GM23338 (cell line): ENCODE measurements at regions not wholly inside any gene's neighbourhood (a gene's known extent, or its start where the extent isn't known, plus 50 kb on each side); places are given as distances from the start of the nearest gene placed in this dataset.

ENCODE experiments used
- ATAC-seq: fragments of 200-7000 bp; cut with Tn5 transposase; 3 replicates; pipeline ENCODE4 v1.9.1; 2020
- DNase-seq: peaks from one replicate; pipeline ENCODE4 v3.0.0-alpha.2; 2015; ENCODE audit warnings: low spot score
- H2AFZ ChIP-seq: fragments of 200-600 bp; sonication (generic); 2 replicates; pipeline ENCODE4 v1.8.0; 2016; ENCODE audit warnings: antibody characterized with exemption, mild to moderate bottlenecking, moderate library complexity
- H3F3A ChIP-seq: fragments of 200-600 bp; sonication (generic); replicated peaks from 2 replicates; pipeline ENCODE4 v1.8.0; 2017; ENCODE audit warnings: antibody characterized with exemption, mixed run types, low read depth
- H3K27ac ChIP-seq: fragments of 200-600 bp; sonication (generic); 2 replicates; pipeline ENCODE4 v1.6.1; 2016; ENCODE audit warnings: low read depth
- H3K27me3 ChIP-seq: fragments of 200-600 bp; sonication (generic); 2 replicates; pipeline ENCODE4 v1.8.0; 2016; ENCODE audit warnings: mild to moderate bottlenecking, mixed run types, moderate library complexity; ENCODE audit not compliant: insufficient read depth
- H3K36me3 ChIP-seq: fragments of 200-600 bp; sonication (generic); 2 replicates; pipeline ENCODE4 v1.8.0; 2016; ENCODE audit warnings: mild to moderate bottlenecking; ENCODE audit not compliant: insufficient read depth
- H3K4me1 ChIP-seq: fragments of 200-600 bp; sonication (generic); 2 replicates; pipeline ENCODE4 v1.8.0; 2016; ENCODE audit warnings: mild to moderate bottlenecking, moderate library complexity; ENCODE audit not compliant: insufficient read depth
- H3K4me2 ChIP-seq: fragments of 200-600 bp; sonication (generic); 2 replicates; pipeline ENCODE4 v1.7.1; 2017; ENCODE audit warnings: mixed run types
- H3K4me3 ChIP-seq: fragments of 200-600 bp; sonication (generic); 2 replicates; pipeline ENCODE4 v1.6.1; 2016; ENCODE audit warnings: mixed run types
- H3K79me2 ChIP-seq: fragments of 200-600 bp; sonication (generic); replicated peaks from 2 replicates; pipeline ENCODE4 v1.8.0; 2017; ENCODE audit warnings: mild to moderate bottlenecking; ENCODE audit not compliant: insufficient read depth
- H3K9me2 ChIP-seq: fragments of 200-600 bp; sonication (generic); 2 replicates; pipeline ENCODE4 v1.8.0; 2017; ENCODE audit not compliant: insufficient read depth
- H4K20me1 ChIP-seq: fragments of 200-600 bp; sonication (generic); replicated peaks from 2 replicates; pipeline ENCODE4 v1.8.0; 2017; ENCODE audit warnings: mild to moderate bottlenecking; ENCODE audit not compliant: insufficient read depth
- H3K27ac Mint-ChIP-seq: 2 replicates; pipeline ENCODE4 v1.8.0; 2020; ENCODE audit warnings: inconsistent platforms, mild to moderate bottlenecking, moderate library complexity, mixed read lengths
- H3K27me3 Mint-ChIP-seq: 3 replicates; pipeline ENCODE4 v1.8.0; 2022; ENCODE audit warnings: low read depth, mild to moderate bottlenecking, moderate library complexity, mixed read lengths, inconsistent platforms; ENCODE audit not compliant: insufficient read depth, poor library complexity
- H3K36me3 Mint-ChIP-seq: 3 replicates; pipeline ENCODE4 v1.8.0; 2021; ENCODE audit warnings: low read depth, mild to moderate bottlenecking, inconsistent platforms, moderate library complexity, mixed read lengths
- H3K4me1 Mint-ChIP-seq: 3 replicates; pipeline ENCODE4 v1.8.0; 2020; ENCODE audit warnings: mild to moderate bottlenecking, inconsistent platforms, mixed read lengths
- H3K4me3 Mint-ChIP-seq: 3 replicates; pipeline ENCODE4 v1.8.0; 2021; ENCODE audit warnings: moderate library complexity, mild to moderate bottlenecking, inconsistent platforms, mixed read lengths
- H3K9me3 Mint-ChIP-seq: 3 replicates; pipeline ENCODE4 v1.8.0; 2020; ENCODE audit warnings: moderate library complexity, mild to moderate bottlenecking, inconsistent platforms, mixed read lengths
- CREB1 ChIP-seq: fragments of 250-450 bp; sonication (Bioruptor Pico); IDR thresholded peaks from 2 replicates; pipeline ENCODE4 v1.5.0; 2020; ENCODE audit warnings: low read depth, mild to moderate bottlenecking, moderate library complexity
- EZH2 ChIP-seq: fragments of 200-600 bp; sonication (generic); IDR thresholded peaks from one replicate; pipeline ENCODE4 v1.8.0; 2017; ENCODE audit warnings: antibody characterized with exemption, mild to moderate bottlenecking, low read depth; ENCODE audit not compliant: unreplicated experiment
- EZH2phosphoT487 ChIP-seq: fragments of 200-600 bp; sonication (generic); IDR thresholded peaks from one replicate; pipeline ENCODE4 v1.8.1; 2018; ENCODE audit warnings: antibody characterized with exemption; ENCODE audit not compliant: unreplicated experiment
- JUNB ChIP-seq: IDR thresholded peaks from one replicate; pipeline ENCODE4 v1.6.1; 2016; ENCODE audit warnings: antibody characterized with exemption; ENCODE audit not compliant: unreplicated experiment
- NANOG ChIP-seq: IDR thresholded peaks from 2 replicates; pipeline ENCODE4 v1.6.1; 2016; ENCODE audit warnings: antibody characterized with exemption, borderline replicate concordance
- POLR2AphosphoS5 ChIP-seq: IDR thresholded peaks from 2 replicates; pipeline ENCODE4 v1.6.1; 2016; ENCODE audit warnings: antibody characterized with exemption, low read depth
- STAT1 ChIP-seq: IDR thresholded peaks from one replicate; pipeline ENCODE4 v1.6.1; 2016; ENCODE audit warnings: antibody characterized with exemption; ENCODE audit not compliant: unreplicated experiment
- ZNF114 ChIP-seq: fragments of 250-450 bp; sonication (Bioruptor Pico); IDR thresholded peaks from 2 replicates; pipeline ENCODE4 v1.5.0; 2020; ENCODE audit warnings: mild to moderate bottlenecking, moderate library complexity
- ZNF331 ChIP-seq: fragments of 250-450 bp; sonication (Bioruptor Pico); IDR thresholded peaks from 2 replicates; pipeline ENCODE4 v1.5.0; 2020; ENCODE audit warnings: low read depth, mild to moderate bottlenecking, moderate library complexity
- TF ChIP-seq, protein P1 (sequence below): IDR thresholded peaks from one replicate; pipeline ENCODE4 v1.6.1; 2018; ENCODE audit warnings: antibody characterized with exemption; ENCODE audit not compliant: unreplicated experiment
- TF ChIP-seq, protein P2 (sequence below), 2 experiments: fragments of 200-600 bp in 1 of 2; sonication (generic) in 1 of 2; conservative IDR thresholded peaks; 2 replicates each; pipeline versions ENCODE4 v1.5.1 to v1.6.1; 2016 to 2017; ENCODE audit warnings: antibody characterized with exemption in 2 of 2, low read depth in 2 of 2, mild to moderate bottlenecking in 2 of 2, moderate library complexity in 1 of 2
- TF ChIP-seq, protein P3 (sequence below): IDR thresholded peaks from 2 replicates; pipeline ENCODE4 v1.6.1; 2016; ENCODE audit warnings: antibody characterized with exemption
- TF ChIP-seq, protein P4 (sequence below): fragments of 250-450 bp; sonication (Bioruptor Pico); IDR thresholded peaks from 2 replicates; pipeline ENCODE4 v1.5.0; 2020; ENCODE audit warnings: mild to moderate bottlenecking, moderate library complexity

DNA sequence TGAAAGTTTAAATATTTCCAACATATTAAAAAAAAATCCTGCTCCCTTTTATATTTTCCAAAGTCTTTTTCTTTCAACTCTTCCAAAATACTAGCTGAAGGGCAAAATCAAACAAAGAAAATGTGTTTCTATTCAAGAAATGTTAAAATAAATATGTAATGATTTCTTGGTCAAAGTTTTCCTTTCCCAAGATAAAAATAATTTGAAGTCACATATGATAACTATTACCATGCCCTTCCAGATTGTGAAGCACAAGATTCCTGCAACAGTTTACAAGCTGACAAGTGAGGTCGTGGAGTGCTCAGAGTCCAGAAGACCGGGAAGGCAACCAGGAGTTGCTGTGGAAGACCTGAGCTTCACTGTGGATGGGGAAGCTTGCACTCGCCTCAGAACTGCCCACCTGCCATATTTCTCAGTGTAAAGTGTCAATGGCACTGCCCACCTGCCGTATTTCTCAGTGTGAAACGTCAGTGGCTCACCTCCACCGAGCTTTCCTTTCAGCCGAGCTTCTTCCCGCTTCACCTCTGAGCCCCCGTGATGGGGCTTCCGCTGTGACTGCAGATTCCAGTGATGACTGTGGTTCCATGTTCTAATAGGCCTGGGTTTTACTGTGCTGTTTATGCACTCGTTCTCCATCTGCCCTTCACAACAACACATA, 160.5 kb downstream of the THBS2 start:
- Mint-ChIP-seq H3K4me3 (no peak overlapping the region), H3K4me1 (peaks cover 7% of the 10 kb centered on the region), H3K9me3 (peaks cover 71% of the 10 kb centered on the region), H3K36me3 (peaks cover 40% of the 10 kb centered on the region), H3K27me3 (no peaks in the 10 kb centered on the region), H3K27ac (no peak overlapping the region)
- Histone ChIP-seq H3K4me1 (no peaks in the 10 kb centered on the region), H3K4me2 (no peak overlapping the region), H3F3A (no peaks in the 10 kb centered on the region), H3K27me3 (no peaks in the 10 kb centered on the region), H3K4me3 (no peak overlapping the region), H3K27ac (no peak overlapping the region), H4K20me1 (no peaks in the 10 kb centered on the region), H3K9me2 (no peaks in the 10 kb centered on the region), H2AFZ (no peak overlapping the region), H3K36me3 (peaks cover 9% of the 10 kb centered on the region), H3K79me2 (no peaks in the 10 kb centered on the region)
- DNase-seq, result no peak
- TF ChIP-seq NANOG (no peak), JUNB (no peak), POLR2AphosphoS5 (no peak), ZNF114 (CRISPR knock-in tag) (no peak), EZH2 (no peak), ZNF331 (CRISPR knock-in tag) (no peak), STAT1 (no peak), EZH2phosphoT487 (no peak), CREB1 (CRISPR knock-in tag) (no peak)
- TF ChIP-seq, protein P1, sequence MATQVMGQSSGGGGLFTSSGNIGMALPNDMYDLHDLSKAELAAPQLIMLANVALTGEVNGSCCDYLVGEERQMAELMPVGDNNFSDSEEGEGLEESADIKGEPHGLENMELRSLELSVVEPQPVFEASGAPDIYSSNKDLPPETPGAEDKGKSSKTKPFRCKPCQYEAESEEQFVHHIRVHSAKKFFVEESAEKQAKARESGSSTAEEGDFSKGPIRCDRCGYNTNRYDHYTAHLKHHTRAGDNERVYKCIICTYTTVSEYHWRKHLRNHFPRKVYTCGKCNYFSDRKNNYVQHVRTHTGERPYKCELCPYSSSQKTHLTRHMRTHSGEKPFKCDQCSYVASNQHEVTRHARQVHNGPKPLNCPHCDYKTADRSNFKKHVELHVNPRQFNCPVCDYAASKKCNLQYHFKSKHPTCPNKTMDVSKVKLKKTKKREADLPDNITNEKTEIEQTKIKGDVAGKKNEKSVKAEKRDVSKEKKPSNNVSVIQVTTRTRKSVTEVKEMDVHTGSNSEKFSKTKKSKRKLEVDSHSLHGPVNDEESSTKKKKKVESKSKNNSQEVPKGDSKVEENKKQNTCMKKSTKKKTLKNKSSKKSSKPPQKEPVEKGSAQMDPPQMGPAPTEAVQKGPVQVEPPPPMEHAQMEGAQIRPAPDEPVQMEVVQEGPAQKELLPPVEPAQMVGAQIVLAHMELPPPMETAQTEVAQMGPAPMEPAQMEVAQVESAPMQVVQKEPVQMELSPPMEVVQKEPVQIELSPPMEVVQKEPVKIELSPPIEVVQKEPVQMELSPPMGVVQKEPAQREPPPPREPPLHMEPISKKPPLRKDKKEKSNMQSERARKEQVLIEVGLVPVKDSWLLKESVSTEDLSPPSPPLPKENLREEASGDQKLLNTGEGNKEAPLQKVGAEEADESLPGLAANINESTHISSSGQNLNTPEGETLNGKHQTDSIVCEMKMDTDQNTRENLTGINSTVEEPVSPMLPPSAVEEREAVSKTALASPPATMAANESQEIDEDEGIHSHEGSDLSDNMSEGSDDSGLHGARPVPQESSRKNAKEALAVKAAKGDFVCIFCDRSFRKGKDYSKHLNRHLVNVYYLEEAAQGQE, result no peak
- TF ChIP-seq, protein P2, sequence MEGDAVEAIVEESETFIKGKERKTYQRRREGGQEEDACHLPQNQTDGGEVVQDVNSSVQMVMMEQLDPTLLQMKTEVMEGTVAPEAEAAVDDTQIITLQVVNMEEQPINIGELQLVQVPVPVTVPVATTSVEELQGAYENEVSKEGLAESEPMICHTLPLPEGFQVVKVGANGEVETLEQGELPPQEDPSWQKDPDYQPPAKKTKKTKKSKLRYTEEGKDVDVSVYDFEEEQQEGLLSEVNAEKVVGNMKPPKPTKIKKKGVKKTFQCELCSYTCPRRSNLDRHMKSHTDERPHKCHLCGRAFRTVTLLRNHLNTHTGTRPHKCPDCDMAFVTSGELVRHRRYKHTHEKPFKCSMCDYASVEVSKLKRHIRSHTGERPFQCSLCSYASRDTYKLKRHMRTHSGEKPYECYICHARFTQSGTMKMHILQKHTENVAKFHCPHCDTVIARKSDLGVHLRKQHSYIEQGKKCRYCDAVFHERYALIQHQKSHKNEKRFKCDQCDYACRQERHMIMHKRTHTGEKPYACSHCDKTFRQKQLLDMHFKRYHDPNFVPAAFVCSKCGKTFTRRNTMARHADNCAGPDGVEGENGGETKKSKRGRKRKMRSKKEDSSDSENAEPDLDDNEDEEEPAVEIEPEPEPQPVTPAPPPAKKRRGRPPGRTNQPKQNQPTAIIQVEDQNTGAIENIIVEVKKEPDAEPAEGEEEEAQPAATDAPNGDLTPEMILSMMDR (conservative IDR thresholded peaks at IDR 0.05; ENCODE audit: low read depth in 2 of 2), result no peak
- TF ChIP-seq, protein P3, sequence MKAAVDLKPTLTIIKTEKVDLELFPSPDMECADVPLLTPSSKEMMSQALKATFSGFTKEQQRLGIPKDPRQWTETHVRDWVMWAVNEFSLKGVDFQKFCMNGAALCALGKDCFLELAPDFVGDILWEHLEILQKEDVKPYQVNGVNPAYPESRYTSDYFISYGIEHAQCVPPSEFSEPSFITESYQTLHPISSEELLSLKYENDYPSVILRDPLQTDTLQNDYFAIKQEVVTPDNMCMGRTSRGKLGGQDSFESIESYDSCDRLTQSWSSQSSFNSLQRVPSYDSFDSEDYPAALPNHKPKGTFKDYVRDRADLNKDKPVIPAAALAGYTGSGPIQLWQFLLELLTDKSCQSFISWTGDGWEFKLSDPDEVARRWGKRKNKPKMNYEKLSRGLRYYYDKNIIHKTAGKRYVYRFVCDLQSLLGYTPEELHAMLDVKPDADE, result no peak
- TF ChIP-seq, protein P4, sequence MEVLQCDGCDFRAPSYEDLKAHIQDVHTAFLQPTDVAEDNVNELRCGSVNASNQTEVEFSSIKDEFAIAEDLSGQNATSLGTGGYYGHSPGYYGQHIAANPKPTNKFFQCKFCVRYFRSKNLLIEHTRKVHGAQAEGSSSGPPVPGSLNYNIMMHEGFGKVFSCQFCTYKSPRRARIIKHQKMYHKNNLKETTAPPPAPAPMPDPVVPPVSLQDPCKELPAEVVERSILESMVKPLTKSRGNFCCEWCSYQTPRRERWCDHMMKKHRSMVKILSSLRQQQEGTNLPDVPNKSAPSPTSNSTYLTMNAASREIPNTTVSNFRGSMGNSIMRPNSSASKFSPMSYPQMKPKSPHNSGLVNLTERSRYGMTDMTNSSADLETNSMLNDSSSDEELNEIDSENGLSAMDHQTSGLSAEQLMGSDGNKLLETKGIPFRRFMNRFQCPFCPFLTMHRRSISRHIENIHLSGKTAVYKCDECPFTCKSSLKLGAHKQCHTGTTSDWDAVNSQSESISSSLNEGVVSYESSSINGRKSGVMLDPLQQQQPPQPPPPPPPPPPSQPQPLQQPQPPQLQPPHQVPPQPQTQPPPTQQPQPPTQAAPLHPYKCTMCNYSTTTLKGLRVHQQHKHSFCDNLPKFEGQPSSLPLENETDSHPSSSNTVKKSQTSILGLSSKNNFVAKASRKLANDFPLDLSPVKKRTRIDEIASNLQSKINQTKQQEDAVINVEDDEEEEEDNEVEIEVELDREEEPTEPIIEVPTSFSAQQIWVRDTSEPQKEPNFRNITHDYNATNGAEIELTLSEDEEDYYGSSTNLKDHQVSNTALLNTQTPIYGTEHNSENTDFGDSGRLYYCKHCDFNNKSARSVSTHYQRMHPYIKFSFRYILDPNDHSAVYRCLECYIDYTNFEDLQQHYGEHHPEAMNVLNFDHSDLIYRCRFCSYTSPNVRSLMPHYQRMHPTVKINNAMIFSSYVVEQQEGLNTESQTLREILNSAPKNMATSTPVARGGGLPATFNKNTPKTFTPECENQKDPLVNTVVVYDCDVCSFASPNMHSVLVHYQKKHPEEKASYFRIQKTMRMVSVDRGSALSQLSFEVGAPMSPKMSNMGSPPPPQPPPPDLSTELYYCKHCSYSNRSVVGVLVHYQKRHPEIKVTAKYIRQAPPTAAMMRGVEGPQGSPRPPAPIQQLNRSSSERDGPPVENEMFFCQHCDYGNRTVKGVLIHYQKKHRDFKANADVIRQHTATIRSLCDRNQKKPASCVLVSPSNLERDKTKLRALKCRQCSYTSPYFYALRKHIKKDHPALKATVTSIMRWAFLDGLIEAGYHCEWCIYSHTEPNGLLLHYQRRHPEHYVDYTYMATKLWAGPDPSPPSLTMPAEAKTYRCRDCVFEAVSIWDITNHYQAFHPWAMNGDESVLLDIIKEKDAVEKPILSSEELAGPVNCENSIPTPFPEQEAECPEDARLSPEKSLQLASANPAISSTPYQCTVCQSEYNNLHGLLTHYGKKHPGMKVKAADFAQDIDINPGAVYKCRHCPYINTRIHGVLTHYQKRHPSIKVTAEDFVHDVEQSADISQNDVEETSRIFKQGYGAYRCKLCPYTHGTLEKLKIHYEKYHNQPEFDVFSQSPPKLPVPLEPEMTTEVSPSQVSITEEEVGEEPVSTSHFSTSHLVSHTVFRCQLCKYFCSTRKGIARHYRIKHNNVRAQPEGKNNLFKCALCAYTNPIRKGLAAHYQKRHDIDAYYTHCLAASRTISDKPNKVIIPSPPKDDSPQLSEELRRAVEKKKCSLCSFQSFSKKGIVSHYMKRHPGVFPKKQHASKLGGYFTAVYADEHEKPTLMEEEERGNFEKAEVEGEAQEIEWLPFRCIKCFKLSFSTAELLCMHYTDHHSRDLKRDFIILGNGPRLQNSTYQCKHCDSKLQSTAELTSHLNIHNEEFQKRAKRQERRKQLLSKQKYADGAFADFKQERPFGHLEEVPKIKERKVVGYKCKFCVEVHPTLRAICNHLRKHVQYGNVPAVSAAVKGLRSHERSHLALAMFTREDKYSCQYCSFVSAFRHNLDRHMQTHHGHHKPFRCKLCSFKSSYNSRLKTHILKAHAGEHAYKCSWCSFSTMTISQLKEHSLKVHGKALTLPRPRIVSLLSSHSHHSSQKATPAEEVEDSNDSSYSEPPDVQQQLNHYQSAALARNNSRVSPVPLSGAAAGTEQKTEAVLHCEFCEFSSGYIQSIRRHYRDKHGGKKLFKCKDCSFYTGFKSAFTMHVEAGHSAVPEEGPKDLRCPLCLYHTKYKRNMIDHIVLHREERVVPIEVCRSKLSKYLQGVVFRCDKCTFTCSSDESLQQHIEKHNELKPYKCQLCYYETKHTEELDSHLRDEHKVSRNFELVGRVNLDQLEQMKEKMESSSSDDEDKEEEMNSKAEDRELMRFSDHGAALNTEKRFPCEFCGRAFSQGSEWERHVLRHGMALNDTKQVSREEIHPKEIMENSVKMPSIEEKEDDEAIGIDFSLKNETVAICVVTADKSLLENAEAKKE (CRISPR knock-in tag), result no peak
- no peak for ATAC-seq
